ENCODE measurements at regions not wholly inside any gene's neighbourhood (a gene's known extent, or its start where the extent isn't known, plus 50 kb on each side); places are given as distances from the start of the nearest gene placed in this dataset.

GRCh38 chr2:156054983-156055382 lies 277.5 kb downstream of the NR4A2 start (continued):
- no peak for TF ChIP-seq CTCF (conservative IDR thresholded peaks at IDR 0.05; ENCODE audit: low read depth in 2 of 2)
- TF ChIP-seq JUNB (IDR thresholded peaks at IDR 0.05; ENCODE audit: unreplicated experiment): no peak
- TF ChIP-seq REST (IDR thresholded peaks at IDR 0.05; ENCODE audit: unreplicated experiment): no peak
- no peak for TF ChIP-seq ETS1 (IDR thresholded peaks at IDR 0.05)
- no peak for TF ChIP-seq POLR2AphosphoS5 (IDR thresholded peaks at IDR 0.05; ENCODE audit: low read depth)
- no peak for TF ChIP-seq STAT1 (IDR thresholded peaks at IDR 0.05; ENCODE audit: unreplicated experiment)
- TF ChIP-seq ZNF114 (CRISPR knock-in tag; IDR thresholded peaks at IDR 0.05): no peak
- TF ChIP-seq EZH2phosphoT487 (IDR thresholded peaks at IDR 0.05; ENCODE audit: unreplicated experiment): no peak

GRCh38 chr2:156046900-156047299 lies 285.6 kb downstream of the NR4A2 start:
- DNase-seq (ENCODE audit: low spot score) (no peak), ATAC-seq (no peak)
- no peaks in the 10 kb centered on the region for H3K9me3 Mint-ChIP-seq
- H3K36me3 Mint-ChIP-seq (ENCODE audit: low read depth): no peaks in the 10 kb centered on the region
- Histone ChIP-seq H3K27me3 (ENCODE audit: insufficient read depth) (no peaks in the 10 kb centered on the region), H2AFZ (no peak overlapping the region), H3K36me3 (ENCODE audit: insufficient read depth) (no peaks in the 10 kb centered on the region), H3K4me2 (no peak overlapping the region), H3F3A (replicated peaks; ENCODE audit: low read depth) (no peaks in the 10 kb centered on the region), H3K27ac (ENCODE audit: low read depth) (no peak overlapping the region), H3K9me2 (ENCODE audit: insufficient read depth) (peaks cover 7% of the 10 kb centered on the region), H3K4me1 (ENCODE audit: insufficient read depth) (0 out of 2 replicates have a peak, but pooled peaks cover 3% of the 10 kb centered on the region), H4K20me1 (replicated peaks; ENCODE audit: insufficient read depth) (no peaks in the 10 kb centered on the region), H3K79me2 (replicated peaks; ENCODE audit: insufficient read depth) (no peaks in the 10 kb centered on the region), H3K4me3 (no peak overlapping the region)
- H3K27ac Mint-ChIP-seq: no peak overlapping the region
- TF ChIP-seq NANOG (IDR thresholded peaks at IDR 0.05; ENCODE audit: borderline replicate concordance) (no peak), ZNF331 (CRISPR knock-in tag; IDR thresholded peaks at IDR 0.05; ENCODE audit: low read depth) (no peak), REST (IDR thresholded peaks at IDR 0.05; ENCODE audit: unreplicated experiment) (no peak), CTCF (conservative IDR thresholded peaks at IDR 0.05; ENCODE audit: low read depth in 2 of 2) (no peak), POLR2AphosphoS5 (IDR thresholded peaks at IDR 0.05; ENCODE audit: low read depth) (no peak), STAT1 (IDR thresholded peaks at IDR 0.05; ENCODE audit: unreplicated experiment) (no peak), ETS1 (IDR thresholded peaks at IDR 0.05) (no peak), JUNB (IDR thresholded peaks at IDR 0.05; ENCODE audit: unreplicated experiment) (no peak), EZH2 (IDR thresholded peaks at IDR 0.05; ENCODE audit: low read depth, unreplicated experiment) (no peak), CREB1 (CRISPR knock-in tag; IDR thresholded peaks at IDR 0.05; ENCODE audit: low read depth) (no peak), EZH2phosphoT487 (IDR thresholded peaks at IDR 0.05; ENCODE audit: unreplicated experiment) (no peak)
- H3K27me3 Mint-ChIP-seq (ENCODE audit: insufficient read depth, low read depth, poor library complexity): no peaks in the 10 kb centered on the region
- H3K4me1 Mint-ChIP-seq: peaks cover 2% of the 10 kb centered on the region; the same call in 2 of the 3 replicates
- H3K4me3 Mint-ChIP-seq: no peak overlapping the region

Data from GM23338 (cell line).